ENCODE measurements at regions not wholly inside any gene's neighbourhood (a gene's known extent, or its start where the extent isn't known, plus 50 kb on each side); places are given as distances from the start of the nearest gene placed in this dataset.
A peak's percentile ranks its signal among the peaks of the same experiment; 100 is the strongest.

DNA sequence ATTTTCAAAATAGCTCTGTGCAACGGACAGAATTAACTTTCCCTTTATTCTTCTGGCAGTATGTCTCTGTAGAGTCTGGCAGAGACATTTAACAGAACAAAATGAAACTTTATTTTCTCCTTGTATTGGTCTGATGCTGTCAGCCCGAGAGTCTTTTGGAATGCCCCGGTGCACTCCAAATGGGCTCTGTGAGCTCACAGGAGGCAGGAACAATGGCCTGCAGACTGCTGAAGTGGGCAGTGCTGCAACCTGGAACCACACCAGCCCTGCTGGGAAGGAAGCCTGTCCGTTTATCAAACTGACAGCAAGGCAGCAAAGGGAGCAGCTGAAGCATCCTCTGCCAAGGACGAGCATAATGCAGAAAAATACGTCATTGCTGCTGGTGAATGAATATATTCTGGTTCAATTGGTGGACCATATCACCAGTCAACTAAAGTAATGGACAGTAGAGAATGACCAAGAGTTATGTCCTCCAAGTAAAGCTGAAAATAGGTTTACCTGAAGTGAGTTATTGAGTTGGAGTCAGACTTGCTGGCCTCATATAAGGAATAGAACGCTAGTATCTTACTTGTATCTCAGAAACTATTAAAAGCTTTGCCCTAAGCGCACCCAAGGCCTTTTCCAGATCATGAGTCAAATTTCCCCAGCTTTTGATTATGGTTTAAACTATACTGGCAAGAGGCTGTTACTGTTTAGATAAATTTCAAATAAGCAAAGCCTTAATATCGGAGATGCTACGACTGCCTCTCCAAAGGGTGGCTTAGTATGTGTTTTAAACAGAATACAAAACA lies 207.6 kb upstream of the TANK start:
- H3K36me3 ChIP-seq (ENCODE audit: insufficient read depth): no peaks in the 10 kb centered on the region
- Mint-ChIP-seq H3K9me3 (no peaks in the 10 kb centered on the region; the same call in 2 of the 3 replicates), H3K27me3 (ENCODE audit: insufficient read depth, low read depth, poor library complexity) (peaks cover 1% of the 10 kb centered on the region), H3K36me3 (ENCODE audit: low read depth) (no peaks in the 10 kb centered on the region), H3K4me1 (no peaks in the 10 kb centered on the region; the same call in 2 of the 3 replicates), H3K4me3 (no peak overlapping the region), H3K27ac (no peak overlapping the region)
- no peak overlapping the region for H3K27ac ChIP-seq (ENCODE audit: low read depth)
- H3K9me2 ChIP-seq (ENCODE audit: insufficient read depth): 0 out of 2 replicates have a peak, but pooled peaks cover under 1% of the 10 kb centered on the region
- H4K20me1 ChIP-seq (replicated peaks; ENCODE audit: insufficient read depth): no peaks in the 10 kb centered on the region
- no peak overlapping the region for H3K4me2 ChIP-seq
- H3K79me2 ChIP-seq (replicated peaks; ENCODE audit: insufficient read depth): no peaks in the 10 kb centered on the region
- no peaks in the 10 kb centered on the region for H3K27me3 ChIP-seq (ENCODE audit: insufficient read depth)
- H3F3A ChIP-seq (replicated peaks; ENCODE audit: low read depth): no peaks in the 10 kb centered on the region
- TF ChIP-seq JUNB (IDR thresholded peaks at IDR 0.05; ENCODE audit: unreplicated experiment) (no peak), ZNF331 (CRISPR knock-in tag; IDR thresholded peaks at IDR 0.05; ENCODE audit: low read depth) (no peak), POLR2AphosphoS5 (IDR thresholded peaks at IDR 0.05; ENCODE audit: low read depth) (no peak), CREB1 (CRISPR knock-in tag; IDR thresholded peaks at IDR 0.05; ENCODE audit: low read depth) (no peak), NANOG (IDR thresholded peaks at IDR 0.05; ENCODE audit: borderline replicate concordance) (no peak)
- TF ChIP-seq, protein P1, sequence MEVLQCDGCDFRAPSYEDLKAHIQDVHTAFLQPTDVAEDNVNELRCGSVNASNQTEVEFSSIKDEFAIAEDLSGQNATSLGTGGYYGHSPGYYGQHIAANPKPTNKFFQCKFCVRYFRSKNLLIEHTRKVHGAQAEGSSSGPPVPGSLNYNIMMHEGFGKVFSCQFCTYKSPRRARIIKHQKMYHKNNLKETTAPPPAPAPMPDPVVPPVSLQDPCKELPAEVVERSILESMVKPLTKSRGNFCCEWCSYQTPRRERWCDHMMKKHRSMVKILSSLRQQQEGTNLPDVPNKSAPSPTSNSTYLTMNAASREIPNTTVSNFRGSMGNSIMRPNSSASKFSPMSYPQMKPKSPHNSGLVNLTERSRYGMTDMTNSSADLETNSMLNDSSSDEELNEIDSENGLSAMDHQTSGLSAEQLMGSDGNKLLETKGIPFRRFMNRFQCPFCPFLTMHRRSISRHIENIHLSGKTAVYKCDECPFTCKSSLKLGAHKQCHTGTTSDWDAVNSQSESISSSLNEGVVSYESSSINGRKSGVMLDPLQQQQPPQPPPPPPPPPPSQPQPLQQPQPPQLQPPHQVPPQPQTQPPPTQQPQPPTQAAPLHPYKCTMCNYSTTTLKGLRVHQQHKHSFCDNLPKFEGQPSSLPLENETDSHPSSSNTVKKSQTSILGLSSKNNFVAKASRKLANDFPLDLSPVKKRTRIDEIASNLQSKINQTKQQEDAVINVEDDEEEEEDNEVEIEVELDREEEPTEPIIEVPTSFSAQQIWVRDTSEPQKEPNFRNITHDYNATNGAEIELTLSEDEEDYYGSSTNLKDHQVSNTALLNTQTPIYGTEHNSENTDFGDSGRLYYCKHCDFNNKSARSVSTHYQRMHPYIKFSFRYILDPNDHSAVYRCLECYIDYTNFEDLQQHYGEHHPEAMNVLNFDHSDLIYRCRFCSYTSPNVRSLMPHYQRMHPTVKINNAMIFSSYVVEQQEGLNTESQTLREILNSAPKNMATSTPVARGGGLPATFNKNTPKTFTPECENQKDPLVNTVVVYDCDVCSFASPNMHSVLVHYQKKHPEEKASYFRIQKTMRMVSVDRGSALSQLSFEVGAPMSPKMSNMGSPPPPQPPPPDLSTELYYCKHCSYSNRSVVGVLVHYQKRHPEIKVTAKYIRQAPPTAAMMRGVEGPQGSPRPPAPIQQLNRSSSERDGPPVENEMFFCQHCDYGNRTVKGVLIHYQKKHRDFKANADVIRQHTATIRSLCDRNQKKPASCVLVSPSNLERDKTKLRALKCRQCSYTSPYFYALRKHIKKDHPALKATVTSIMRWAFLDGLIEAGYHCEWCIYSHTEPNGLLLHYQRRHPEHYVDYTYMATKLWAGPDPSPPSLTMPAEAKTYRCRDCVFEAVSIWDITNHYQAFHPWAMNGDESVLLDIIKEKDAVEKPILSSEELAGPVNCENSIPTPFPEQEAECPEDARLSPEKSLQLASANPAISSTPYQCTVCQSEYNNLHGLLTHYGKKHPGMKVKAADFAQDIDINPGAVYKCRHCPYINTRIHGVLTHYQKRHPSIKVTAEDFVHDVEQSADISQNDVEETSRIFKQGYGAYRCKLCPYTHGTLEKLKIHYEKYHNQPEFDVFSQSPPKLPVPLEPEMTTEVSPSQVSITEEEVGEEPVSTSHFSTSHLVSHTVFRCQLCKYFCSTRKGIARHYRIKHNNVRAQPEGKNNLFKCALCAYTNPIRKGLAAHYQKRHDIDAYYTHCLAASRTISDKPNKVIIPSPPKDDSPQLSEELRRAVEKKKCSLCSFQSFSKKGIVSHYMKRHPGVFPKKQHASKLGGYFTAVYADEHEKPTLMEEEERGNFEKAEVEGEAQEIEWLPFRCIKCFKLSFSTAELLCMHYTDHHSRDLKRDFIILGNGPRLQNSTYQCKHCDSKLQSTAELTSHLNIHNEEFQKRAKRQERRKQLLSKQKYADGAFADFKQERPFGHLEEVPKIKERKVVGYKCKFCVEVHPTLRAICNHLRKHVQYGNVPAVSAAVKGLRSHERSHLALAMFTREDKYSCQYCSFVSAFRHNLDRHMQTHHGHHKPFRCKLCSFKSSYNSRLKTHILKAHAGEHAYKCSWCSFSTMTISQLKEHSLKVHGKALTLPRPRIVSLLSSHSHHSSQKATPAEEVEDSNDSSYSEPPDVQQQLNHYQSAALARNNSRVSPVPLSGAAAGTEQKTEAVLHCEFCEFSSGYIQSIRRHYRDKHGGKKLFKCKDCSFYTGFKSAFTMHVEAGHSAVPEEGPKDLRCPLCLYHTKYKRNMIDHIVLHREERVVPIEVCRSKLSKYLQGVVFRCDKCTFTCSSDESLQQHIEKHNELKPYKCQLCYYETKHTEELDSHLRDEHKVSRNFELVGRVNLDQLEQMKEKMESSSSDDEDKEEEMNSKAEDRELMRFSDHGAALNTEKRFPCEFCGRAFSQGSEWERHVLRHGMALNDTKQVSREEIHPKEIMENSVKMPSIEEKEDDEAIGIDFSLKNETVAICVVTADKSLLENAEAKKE (CRISPR knock-in tag; IDR thresholded peaks at IDR 0.05): no peak
- DNase-seq (ENCODE audit: low spot score): no peak
- no peak overlapping the region for H3K4me3 ChIP-seq
- no peaks in the 10 kb centered on the region for H3K4me1 ChIP-seq (ENCODE audit: insufficient read depth)
- H2AFZ ChIP-seq: peak overlapping the region; percentile 57
- ATAC-seq: no peak; the same call in 2 of the 3 replicates
